HG02943 (cell line): ENCODE measurements at regions not wholly inside any gene's neighbourhood (a gene's known extent, or its start where the extent isn't known, plus 50 kb on each side); places are given as distances from the start of the nearest gene placed in this dataset.
"Not testable (repeated sequence)": the region's sequence is repeated elsewhere in the genome, so short reads cannot be mapped to it uniquely, and the experiment has no call there.

Experiments
- ATAC-seq: cut with Tn5 transposase; IDR thresholded peaks from one replicate; pipeline ENCODE4 v1.9.1; 2021; ENCODE audit warnings: mild to moderate bottlenecking, low read depth, moderate library complexity; ENCODE audit not compliant: unreplicated experiment

DNA sequence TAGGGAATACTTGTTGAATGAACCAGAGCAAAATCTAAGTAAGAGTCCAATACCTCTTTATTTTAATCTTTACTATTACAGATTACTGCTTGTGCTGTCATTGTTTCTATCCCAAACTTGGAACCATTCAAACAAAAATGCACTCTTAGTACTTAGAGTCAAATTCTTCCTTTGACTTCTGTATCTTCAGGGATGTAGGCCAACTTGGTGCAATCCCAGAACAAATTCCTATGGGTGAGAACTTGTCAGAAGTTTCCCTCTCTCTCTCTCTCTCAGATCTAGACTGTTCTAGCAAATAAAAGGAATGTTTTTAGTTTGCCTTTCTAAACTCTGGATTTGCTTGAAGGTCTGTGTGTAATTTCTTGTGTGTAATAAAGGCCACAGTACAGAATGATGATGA lies 329.0 kb upstream of the TMTC4 start:
- ATAC-seq = no peak

DNA sequence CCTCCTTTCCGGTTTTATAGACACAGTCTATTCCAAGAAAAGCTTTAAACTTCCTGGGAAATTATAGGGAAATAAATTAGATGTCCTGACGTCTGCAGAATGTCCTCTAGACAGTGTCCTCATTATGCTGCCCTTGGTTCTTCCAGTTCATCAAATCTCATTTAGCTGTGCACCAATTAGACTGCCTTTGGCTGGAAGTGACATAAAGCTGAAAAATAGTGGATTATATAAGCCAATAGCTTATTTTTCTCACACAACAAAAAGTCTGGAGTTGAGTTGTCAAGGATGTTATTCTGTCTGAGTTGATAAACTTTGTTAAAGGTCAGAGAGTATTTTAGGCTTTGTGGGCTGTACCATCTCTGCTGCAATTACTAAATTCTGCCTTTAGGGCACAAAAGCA lies 314.8 kb upstream of the TMTC4 start:
- ATAC-seq = no peak

DNA sequence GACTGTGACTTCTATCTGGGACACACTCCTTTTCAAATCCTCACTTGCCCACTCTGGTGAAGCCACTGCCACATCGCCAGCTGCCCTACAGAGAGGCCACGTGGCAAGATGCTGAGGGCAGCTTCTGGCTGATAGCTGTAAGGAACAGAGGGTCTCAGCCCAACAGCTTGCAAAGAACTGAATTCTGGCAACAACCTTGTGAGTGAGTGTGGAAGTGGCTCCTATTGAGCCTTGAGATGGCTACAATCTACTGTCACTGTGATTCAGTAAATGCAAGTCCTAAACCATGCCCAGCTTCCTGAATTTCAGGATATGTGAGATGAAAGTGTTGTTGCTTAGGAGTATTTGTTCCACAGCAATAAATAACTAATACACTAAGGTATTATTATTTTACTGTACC lies 314.3 kb upstream of the TMTC4 start:
- ATAC-seq = no peak

DNA sequence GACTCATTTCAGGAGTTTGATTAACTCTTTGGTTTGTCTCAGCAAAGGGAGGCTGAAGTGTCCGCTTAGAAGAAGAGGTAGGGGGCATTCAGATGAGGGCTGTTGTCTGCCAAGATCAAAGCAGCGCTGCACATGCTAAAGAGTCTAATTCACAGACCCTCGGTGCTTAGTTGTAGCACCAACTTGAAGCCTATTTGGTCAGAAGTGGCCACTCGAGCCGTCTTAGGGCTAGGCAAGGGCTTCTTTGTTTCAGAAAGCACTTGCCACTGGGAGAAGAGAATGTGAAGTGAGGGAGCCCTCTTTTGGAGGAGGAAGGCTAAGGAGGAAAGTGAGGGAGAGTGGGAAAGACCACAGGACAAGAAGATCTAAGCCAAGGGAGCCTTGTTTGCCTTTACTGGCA lies 313.4 kb upstream of the TMTC4 start:
- ATAC-seq = no peak

DNA sequence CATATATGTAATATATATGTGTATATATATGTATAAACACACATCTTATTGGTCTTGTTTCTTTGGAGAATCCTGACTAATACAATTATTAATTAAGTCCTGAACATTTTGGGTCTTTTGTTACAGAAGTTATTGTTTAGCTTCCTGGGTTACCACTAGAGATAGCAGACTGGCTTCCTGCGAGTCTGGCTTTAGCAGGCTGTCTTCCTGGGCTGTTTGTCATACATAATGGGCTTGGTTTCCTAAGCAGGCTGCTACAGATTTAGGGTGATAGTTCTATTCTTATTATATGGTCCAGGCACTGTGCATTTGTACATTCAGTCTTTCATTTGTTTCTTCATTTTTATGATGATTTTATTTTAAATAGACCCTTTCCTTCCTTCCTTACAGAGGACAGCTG lies 312.0 kb upstream of the TMTC4 start:
- ATAC-seq = no peak

DNA sequence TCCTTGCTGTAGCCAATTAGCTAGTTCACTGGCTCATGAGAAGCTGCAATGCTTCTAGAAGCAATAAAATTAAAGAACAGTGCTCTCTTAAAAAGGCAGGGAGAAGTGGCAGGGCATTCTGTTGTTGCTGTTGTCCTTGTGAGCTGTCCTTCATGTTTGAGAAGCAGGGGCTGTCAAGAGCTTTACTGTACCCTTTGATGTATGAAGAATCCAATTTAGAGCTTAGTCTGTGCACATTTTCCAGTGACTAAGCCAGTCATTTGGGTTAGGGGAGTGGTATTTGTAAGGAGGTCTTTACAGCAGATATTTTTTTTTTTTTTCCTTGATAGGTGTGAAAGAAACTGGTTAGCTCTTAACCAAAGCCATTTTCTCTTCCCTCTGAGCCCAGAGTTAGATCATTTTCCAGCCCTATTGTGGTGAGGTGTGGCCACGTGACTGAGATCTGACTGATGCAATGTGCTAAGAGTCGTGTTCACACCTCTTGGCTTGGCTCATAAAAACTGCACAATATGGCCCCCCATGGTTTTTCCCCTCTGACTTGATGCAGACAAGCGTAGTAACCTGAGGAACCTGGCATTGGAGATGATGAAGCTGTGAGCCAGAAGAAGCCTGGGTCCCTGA lies 309.6 kb upstream of the TMTC4 start:
- ATAC-seq = no peak

DNA sequence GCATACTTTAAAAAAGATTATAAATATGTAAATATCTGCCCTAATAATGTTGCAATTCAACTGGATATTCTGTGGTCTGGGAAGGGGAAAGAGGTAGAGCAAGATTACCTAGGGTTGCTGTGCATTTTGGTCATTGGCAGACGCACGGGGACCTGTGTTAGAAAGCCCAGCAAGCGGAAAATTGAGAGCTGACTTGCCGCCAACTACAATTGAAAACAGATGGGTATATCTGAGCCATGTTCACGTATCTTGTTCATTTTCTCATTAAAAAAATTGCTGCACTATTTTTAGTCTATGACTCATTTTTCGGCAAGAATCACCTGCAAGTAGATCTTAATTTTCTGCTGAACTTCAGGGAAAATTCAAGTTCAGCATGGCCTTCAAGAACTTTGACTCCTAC lies 308.5 kb upstream of the TMTC4 start:
- ATAC-seq = no peak

DNA sequence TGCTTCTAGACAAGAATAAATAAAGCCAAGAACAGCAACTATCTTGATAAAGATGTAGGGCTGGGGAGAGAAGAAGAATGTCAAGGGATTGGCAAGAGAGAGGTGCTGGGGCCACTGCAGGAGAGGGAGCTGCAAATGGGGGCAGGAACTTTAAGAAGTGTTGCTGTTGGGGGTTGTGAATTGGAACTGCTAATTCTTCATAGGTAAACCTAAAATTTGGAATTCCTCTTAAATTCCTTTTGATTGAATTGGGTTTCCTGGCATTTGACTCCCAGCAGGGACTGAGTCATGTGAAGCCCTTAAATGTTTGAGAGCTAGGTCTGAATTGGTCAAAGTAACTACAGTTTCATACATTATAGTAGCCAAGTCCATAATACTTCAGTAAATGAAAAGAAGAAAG lies 305.6 kb upstream of the TMTC4 start:
- no peak for ATAC-seq

DNA sequence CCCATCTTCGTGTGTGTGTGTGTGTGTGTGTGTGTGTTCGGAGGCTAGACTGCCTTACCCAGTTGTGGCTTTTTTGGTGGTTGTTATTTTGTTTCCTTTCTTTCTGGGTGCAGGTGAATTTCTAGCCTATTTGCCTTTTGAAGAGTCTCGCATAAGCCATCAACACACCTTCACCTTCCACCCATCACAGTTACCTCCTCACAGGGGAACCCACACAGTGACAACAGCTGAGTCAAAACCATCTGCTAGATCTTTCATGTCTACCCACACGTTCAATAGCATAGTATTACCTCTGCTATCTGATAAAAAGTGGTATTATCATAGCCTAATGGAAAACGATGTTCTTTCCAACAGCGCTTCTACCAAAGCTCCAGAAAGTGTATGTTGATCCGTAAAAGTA lies 303.2 kb upstream of the TMTC4 start:
- ATAC-seq = no peak

DNA sequence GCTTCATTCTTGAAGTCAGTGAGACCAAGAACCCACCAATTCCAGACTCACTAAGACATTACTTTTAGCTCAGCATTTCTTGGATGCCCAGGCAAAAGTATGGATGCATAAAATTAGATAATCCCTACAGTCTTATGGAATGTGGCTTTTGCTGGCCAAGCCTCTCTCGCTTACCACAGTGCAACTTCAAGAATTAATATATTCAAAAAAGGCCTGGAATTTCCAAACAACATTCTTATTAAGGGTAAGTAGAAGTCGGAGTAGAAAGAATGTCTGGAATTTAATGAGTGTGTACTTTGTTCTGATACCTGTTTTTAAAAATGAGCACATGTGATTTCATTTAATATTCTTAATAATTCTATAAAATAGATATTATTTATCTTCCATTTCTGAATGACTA lies 302.4 kb upstream of the TMTC4 start:
- ATAC-seq = no peak

DNA sequence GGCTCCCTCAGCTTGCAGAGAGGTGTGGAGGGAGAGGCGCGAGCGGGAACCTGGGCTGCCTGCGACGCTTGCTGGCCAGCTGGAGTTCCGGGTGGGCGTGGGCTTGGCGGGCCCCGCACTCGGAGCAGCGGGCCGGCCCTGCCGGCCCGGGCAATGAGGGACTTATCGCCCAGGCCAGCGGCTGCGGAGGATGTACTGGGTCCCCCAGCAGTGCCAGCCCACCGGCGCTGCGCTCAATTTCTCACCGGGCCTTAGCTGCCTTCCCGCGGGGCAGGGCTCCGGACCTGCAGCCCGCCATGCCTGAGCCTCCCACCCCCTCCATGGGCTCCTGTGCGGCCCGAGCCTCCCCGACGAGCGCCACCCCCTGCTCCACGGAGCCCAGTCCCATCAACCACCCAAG lies 301.1 kb upstream of the TMTC4 start:
- not testable (repeated sequence) for ATAC-seq

DNA sequence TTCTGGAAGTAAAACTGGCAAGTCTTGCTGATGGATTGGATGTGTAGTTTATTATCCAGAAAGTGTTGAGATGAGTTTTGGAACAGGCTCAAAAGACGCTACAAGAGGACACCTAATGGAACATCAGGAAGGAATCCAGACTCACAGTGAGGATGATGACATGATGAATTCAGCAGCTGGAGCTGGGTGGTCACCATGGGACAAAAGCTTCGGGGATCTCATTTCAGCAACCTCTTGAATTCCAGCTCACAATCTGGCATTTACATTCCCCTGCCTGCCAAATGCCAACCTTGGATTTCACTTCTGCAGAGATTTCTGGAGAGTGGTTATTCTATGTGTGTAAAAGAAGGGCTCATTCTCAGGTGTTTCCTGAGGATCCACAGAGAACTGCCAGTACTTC lies 288.0 kb upstream of the TMTC4 start:
- no peak for ATAC-seq

DNA sequence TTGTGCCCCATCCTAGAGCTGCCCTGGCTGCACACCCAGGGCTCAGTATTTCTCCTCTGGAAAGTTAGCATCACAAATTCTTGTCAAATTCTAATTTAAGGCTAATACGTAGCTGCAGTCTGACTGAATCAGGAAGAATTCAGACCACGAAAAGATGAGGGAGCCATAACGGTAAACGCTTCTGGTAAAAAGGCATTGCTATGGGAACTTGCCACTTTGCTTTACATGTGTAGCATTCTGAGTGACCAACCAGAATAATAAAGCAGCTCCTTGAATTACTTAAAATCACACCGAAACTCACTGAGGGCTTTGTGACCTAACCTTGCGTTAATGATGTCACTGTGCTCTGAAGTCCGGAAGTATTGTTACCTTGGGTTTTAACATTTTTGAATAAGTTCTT lies 286.6 kb upstream of the TMTC4 start:
- ATAC-seq = no peak

DNA sequence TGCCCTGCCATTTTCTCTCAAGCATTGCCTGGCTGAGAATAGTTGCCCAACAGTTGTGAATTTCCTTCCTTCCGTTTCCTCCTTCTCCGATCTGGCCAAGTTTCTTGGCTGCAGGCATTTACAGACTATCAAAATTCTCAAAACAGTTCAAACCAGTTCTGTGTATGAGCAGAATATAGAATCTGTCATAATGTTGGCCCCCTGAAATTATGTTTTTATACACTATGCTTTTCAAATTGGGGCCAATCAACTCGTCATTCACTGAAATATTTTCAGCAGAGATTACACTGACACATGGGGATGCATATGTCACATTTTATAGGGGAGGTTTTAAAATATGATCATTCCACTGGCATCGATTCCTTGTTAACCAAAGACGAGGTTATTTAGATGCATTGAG lies 284.2 kb upstream of the TMTC4 start:
- ATAC-seq = no peak

DNA sequence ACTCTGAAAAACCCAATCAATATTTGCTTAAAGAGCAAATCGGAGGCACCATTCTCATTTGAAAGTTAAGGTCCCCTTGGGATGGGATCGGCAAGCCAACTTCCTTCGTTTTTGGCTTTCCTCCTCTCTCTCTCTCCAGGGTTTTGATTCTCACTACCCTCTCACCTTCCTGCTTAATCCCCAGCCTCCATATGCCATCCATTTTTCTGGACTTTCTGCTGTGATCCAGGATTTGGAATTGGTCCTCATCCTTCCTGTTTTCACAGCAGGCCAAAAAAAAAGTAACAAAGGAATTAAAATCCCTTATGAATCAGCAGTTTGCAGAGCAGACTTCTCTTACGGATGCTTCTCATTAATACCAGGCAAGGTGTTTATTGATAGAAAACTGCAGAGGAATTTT lies 283.1 kb upstream of the TMTC4 start:
- ATAC-seq = no peak

DNA sequence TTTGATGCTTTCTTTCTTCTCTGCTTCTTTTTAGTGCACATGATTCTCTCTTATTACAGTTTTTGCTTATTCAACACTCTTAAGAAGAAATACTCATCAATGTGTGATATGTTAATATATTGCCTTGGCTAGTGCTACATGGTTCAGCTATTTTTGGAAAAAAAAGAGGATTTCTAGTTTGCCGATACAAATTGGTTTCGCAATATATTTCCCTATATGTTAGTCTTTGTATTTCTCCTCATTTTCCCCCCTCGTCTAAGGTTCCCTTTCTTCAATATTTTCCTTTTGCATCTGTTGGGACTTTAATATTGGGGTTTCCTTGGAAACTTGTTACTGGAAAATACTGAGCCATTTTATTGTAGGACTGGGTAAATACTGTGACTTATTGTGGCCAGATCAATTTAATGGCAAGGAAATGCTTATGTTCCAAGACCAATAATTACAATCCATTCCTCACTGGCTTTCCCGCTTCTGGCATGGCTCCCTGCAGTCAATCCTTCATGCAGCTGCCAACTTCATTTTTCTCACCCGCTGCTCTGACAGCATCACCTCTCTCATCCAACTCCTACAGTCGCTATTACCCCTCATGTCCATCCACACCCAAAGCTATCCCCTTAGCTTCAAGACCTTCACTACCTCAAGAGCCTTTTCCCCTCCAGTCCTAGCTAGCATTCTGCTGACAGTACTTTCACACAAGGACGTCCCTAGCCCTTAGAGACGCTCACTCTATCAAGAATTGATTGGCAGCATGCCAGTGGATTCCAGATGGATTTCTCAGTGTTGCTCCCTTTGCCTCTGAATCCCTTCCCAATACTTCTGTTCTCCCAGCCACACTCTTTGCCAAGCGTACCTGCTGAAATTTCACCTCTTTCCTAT lies 280.1 kb upstream of the TMTC4 start:
- no peak for ATAC-seq

DNA sequence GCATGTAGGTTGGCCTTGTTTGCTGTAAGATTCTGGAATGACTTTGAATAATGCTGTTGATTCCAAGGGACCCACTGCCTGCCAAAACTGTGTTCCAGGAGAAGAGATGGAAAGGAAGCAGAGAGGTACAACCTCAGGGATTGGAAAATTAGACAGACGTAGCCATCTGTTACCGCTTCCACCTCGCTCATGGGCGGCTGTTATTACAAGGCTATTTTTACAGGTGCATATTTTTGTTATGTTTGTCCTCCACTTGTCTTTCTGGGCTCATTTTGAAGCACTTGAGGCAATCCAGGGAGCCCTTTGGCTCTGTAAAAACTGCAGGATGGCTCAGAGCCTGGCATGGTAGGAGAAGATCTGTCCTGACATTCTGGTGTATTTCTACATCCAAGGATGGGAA lies 276.4 kb upstream of the TMTC4 start:
- ATAC-seq = no peak

DNA sequence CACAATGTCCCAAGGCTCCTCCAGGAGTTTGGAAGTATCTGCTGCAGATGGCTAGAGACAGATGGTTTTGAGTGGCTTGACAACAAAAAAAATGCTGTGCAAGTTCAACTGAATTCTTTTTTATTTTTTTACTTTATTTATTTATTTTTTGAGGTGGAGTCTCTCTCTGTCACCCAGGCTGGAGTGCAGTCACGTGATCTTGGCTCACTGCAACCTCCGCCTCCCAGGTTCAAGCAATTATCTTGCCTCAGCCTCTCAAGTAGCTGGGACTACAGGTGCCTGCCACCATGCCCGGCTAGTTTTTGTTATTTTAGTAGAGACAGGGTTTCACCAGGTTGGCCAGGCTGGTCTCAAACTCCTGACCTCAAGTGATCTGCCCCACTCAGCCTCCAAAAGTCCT lies 274.3 kb upstream of the TMTC4 start:
- ATAC-seq = not testable (repeated sequence)

DNA sequence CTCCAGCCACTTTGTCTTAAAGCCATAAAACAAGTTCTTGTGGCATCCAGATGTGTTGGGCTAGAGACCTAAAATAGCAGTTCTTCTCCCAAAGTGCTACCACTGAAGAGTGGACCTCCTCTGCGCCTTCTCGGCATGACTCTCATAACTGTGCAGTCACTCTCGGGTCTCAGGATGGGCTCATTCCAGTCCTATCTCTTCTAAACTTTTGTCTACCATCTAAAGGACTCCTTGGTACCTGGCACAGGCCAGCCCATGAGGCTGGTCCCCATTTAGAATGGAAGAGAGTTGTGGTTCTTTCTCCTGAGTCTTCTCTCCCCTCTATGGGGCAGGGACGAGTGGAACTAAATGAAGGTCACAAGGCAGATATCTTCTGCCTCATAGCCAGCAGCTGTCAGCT lies 272.0 kb upstream of the TMTC4 start:
- ATAC-seq = no peak

DNA sequence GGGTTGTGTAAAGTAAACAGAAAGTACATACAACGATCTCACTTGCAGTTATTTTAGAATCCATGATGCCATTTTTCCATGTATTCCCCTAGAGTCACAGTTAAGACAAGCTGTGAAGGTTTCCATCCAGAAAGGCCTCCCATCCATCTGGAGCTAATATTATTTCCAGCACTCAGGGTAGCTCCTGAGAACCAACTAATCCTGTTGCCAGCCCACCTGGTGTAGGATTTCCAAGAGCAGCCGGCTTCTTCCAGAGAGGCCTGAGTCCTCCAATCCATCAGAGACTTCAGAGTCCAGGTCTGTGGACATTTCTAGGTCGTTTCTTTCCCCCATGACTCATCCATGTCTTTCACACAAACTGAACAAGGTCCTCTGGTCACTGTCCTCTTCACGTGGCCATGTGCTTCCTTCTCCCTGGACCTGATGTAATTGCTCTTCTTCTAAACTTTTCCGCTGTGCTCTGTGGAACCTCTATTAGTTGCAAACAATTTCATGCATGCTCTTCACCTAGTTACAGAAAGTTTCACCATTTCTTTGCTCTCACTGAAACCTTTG lies 270.3 kb upstream of the TMTC4 start:
- no peak for ATAC-seq

DNA sequence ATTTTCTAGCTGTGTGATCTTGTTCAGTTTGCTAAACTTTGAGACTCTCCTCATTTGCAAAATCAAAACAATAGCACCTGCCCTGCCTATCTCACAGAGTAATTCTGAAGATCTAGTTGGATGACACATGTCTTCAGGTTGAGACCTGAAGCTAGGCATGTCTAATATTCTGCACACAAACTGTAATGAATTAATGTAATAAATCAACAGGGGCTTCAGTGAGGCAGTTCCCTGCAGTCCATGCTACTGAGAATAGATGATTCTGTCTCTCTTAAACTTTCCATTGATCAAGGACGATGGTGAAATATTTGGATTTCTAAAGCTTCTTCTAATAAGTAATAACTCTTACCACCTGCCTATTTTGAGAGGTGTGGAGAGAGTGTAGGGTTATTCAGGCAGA lies 268.1 kb upstream of the TMTC4 start:
- no peak for ATAC-seq
